PC-9 (cell line): ENCODE measurements at regions not wholly inside any gene's neighbourhood (a gene's known extent, or its start where the extent isn't known, plus 50 kb on each side); places are given as distances from the start of the nearest gene placed in this dataset.

Experiments
- BruUV-seq: library from RNA; stranded (reverse); fragments of 400-500 nt; replicated peaks from 2 replicates; lab custom pipeline; 2021; lab: Mats Ljungman, UMichigan
- CTCF ChIA-PET: fragments of 300-600 bp; sonication (Branson Sonifier 250); formaldehyde crosslinking; loops from one replicate; lab custom pipeline; 2022; ENCODE audit warnings: antibody characterized with exemption; lab: Charles Lee
- POLR2A ChIA-PET: fragments of 300-600 bp; sonication (Branson Sonifier 250); formaldehyde crosslinking; loops from one replicate; lab custom pipeline; 2022; ENCODE audit warnings: antibody characterized with exemption; ENCODE audit not compliant: unreplicated experiment; lab: Charles Lee
- DNase-seq, 2 experiments: peaks; one replicate each; pipeline versions ENCODE4 v3.0.0 to v3.0.0-alpha.2; 2015 to 2022; ENCODE audit warnings: mixed read lengths in 1 of 2
- H2AFZ ChIP-seq: fragments of 200-600 bp; sonication (generic); 2 replicates; pipeline ENCODE4 v1.8.1; 2017; ENCODE audit warnings: antibody characterized with exemption
- H3F3A ChIP-seq: fragments of 200-600 bp; sonication (generic); 2 replicates; pipeline ENCODE4 v1.8.1; 2017; ENCODE audit warnings: antibody characterized with exemption, mild to moderate bottlenecking, low read depth; ENCODE audit not compliant: insufficient read depth
- H3K27ac ChIP-seq: fragments of 200-600 bp; sonication (generic); 2 replicates; pipeline ENCODE4 v1.6.1; 2016; ENCODE audit warnings: mixed run types
- H3K27me3 ChIP-seq: fragments of 200-600 bp; sonication (generic); 2 replicates; pipeline ENCODE4 v1.6.1; 2016; ENCODE audit warnings: low read depth, mixed run types; ENCODE audit not compliant: insufficient read depth
- H3K36me3 ChIP-seq: fragments of 200-600 bp; sonication (generic); 2 replicates; pipeline ENCODE4 v1.6.1; 2016; ENCODE audit warnings: low read depth, mixed run types
- H3K4me1 ChIP-seq: fragments of 200-600 bp; sonication (generic); replicated peaks from 2 replicates; pipeline ENCODE4 v1.6.1; 2016; ENCODE audit warnings: mixed run types; ENCODE audit not compliant: insufficient read depth
- H3K4me2 ChIP-seq: fragments of 200-600 bp; sonication (generic); 2 replicates; pipeline ENCODE4 v1.6.1; 2017; ENCODE audit warnings: mixed run types
- H3K4me3 ChIP-seq: fragments of 200-600 bp; sonication (generic); 2 replicates; pipeline ENCODE4 v1.6.1; 2016; ENCODE audit warnings: mixed run types
- H3K79me2 ChIP-seq: fragments of 200-600 bp; sonication (generic); 2 replicates; pipeline ENCODE4 v1.6.1; 2017; ENCODE audit warnings: low read depth, mixed run types
- H3K9me2 ChIP-seq: fragments of 200-600 bp; sonication (generic); 2 replicates; pipeline ENCODE4 v1.8.1; 2017; ENCODE audit warnings: mild to moderate bottlenecking; ENCODE audit not compliant: insufficient read depth
- H3K9me3 ChIP-seq: fragments of 200-600 bp; sonication (generic); 2 replicates; pipeline ENCODE4 v1.8.1; 2016; ENCODE audit warnings: low read depth; ENCODE audit not compliant: insufficient read depth
- H4K20me1 ChIP-seq: fragments of 200-600 bp; sonication (generic); 2 replicates; pipeline ENCODE4 v1.8.1; 2017; ENCODE audit not compliant: insufficient read depth
- CTCF ChIP-seq: fragments of 200-600 bp; sonication (generic); conservative IDR thresholded peaks from 2 replicates; pipeline ENCODE4 v1.6.1; 2017; ENCODE audit warnings: mixed run types, antibody characterized with exemption, mild to moderate bottlenecking, moderate library complexity
- EZH2 ChIP-seq: fragments of 200-600 bp; sonication (generic); IDR thresholded peaks from 2 replicates; pipeline ENCODE4 v1.8.0; 2017; ENCODE audit warnings: antibody characterized with exemption, low read depth
- intact Hi-C: fragments of 100-400 bp; cut with micrococcal nuclease; formaldehyde crosslinking; loops from one replicate; pipeline ENCODE4 v1.10.0; 2022; ENCODE audit not compliant: unreplicated experiment

- no peaks in the 10 kb centered on the region for H3K27me3 ChIP-seq
- no peaks in the 10 kb centered on the region for H3K4me1 ChIP-seq
- ChIA-PET POLR2A (no interaction called here), CTCF (no interaction called here)
- H4K20me1 ChIP-seq: no peaks in the 10 kb centered on the region
- no peak overlapping the region for H2AFZ ChIP-seq
- H3K79me2 ChIP-seq: no peaks in the 10 kb centered on the region
- no peak overlapping the region for H3K4me3 ChIP-seq
- no peak for DNase-seq
- TF ChIP-seq CTCF: no peak
- H3K9me2 ChIP-seq: no peaks in the 10 kb centered on the region
- BruUV-seq: no TSS peak
- H3K27ac ChIP-seq: no peak overlapping the region
- no peaks in the 10 kb centered on the region for H3F3A ChIP-seq
- no peak overlapping the region for H3K4me2 ChIP-seq
- no peaks in the 10 kb centered on the region for H3K9me3 ChIP-seq
- intact Hi-C loops: no loop called here
- no peaks in the 10 kb centered on the region for H3K36me3 ChIP-seq
Measured at GRCh38 chr4:35978551-35978950, 265.8 kb downstream of the ARAP2 start.

DNA sequence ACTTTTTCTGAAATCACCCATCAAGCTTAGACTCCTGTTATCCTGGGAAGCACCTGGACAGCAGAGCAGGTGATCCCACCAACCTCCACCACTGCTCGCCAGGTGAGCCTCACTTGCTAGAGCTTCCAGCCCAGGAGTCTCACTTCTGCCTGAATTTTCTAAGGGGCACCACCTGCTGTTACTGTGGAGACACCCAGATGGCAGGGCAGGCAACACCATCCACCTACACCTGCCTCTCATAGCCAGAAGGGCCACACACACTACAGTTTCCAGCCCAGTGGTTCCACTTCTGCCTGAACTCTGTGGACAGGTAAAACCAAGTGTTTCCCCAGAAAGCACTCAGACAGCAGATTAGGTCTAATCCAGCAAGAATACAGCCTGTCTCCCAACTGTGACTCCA, 262.0 kb downstream of the ARAP2 start:
- Histone ChIP-seq H3K79me2 (no peaks in the 10 kb centered on the region), H3K4me2 (no peak overlapping the region), H4K20me1 (no peaks in the 10 kb centered on the region), H3K9me2 (no peaks in the 10 kb centered on the region), H3K27me3 (no peaks in the 10 kb centered on the region), H3K27ac (no peak overlapping the region), H3K4me3 (no peak overlapping the region), H2AFZ (no peak overlapping the region), H3K36me3 (no peaks in the 10 kb centered on the region), H3F3A (no peaks in the 10 kb centered on the region), H3K4me1 (no peaks in the 10 kb centered on the region), H3K9me3 (no peaks in the 10 kb centered on the region)
- TF ChIP-seq CTCF (no peak), EZH2 (no peak)
- CTCF ChIA-PET: no interaction called here
- intact Hi-C loops: no loop called here
- POLR2A ChIA-PET: no interaction called here
- DNase-seq: no peak
- no TSS peak for BruUV-seq

GRCh38 chr4:35986537-35986936, 257.8 kb downstream of the ARAP2 start:
- no peak overlapping the region for H3K27ac ChIP-seq
- H4K20me1 ChIP-seq: no peaks in the 10 kb centered on the region
- 0 out of 2 replicates have a peak, but pooled peaks cover 4% of the 10 kb centered on the region for H3K9me2 ChIP-seq
- no peaks in the 10 kb centered on the region for H3K4me1 ChIP-seq
- POLR2A ChIA-PET: no interaction called here
- H3K4me3 ChIP-seq: no peak overlapping the region
- no peaks in the 10 kb centered on the region for H3K79me2 ChIP-seq
- H3K9me3 ChIP-seq: no peaks in the 10 kb centered on the region
- H3K36me3 ChIP-seq: no peaks in the 10 kb centered on the region
- TF ChIP-seq EZH2 (no peak), CTCF (no peak)
- no peaks in the 10 kb centered on the region for H3K27me3 ChIP-seq
- no peak for DNase-seq
- H2AFZ ChIP-seq: no peak overlapping the region
- intact Hi-C loops: no loop called here
- H3F3A ChIP-seq: no peaks in the 10 kb centered on the region
- CTCF ChIA-PET: no interaction called here
- BruUV-seq: no TSS peak
- no peak overlapping the region for H3K4me2 ChIP-seq
